ENCODE measurements at regions not wholly inside any gene's neighbourhood (a gene's known extent, or its start where the extent isn't known, plus 50 kb on each side); places are given as distances from the start of the nearest gene placed in this dataset.

- in situ Hi-C loops (cut with HindIII; ENCODE audit: extremely low pct_ligation_motif_present, low pct_unique_long_range_greater_than_20kb) = no loop called here
- POLR2A ChIA-PET = no interaction called here
- CTCF ChIA-PET (ENCODE audit: low intra/inter-chr PET ratio, low total read pairs) = no interaction called here
- TF ChIP-seq IRF2 (CRISPR knock-in tag; IDR thresholded peaks at IDR 0.05) (no peak), TEAD3 (CRISPR knock-in tag; optimal IDR thresholded peaks at IDR 0.05; ENCODE audit: borderline replicate concordance) (no peak), HOXA9 (CRISPR knock-in tag; IDR thresholded peaks at IDR 0.05; ENCODE audit: borderline replicate concordance) (no peak), ZNF234 (CRISPR knock-in tag; conservative IDR thresholded peaks at IDR 0.05) (no peak), ZNF768 (CRISPR knock-in tag; IDR thresholded peaks at IDR 0.05) (no peak), HOXD1 (CRISPR knock-in tag; IDR thresholded peaks at IDR 0.05) (no peak), ZSCAN31 (CRISPR knock-in tag; IDR thresholded peaks at IDR 0.05; ENCODE audit: low read depth) (no peak), MLLT10 (CRISPR knock-in tag; IDR thresholded peaks at IDR 0.05) (no peak), ZBTB38 (CRISPR knock-in tag; IDR thresholded peaks at IDR 0.05) (no peak)
- TF ChIP-seq, protein P1, sequence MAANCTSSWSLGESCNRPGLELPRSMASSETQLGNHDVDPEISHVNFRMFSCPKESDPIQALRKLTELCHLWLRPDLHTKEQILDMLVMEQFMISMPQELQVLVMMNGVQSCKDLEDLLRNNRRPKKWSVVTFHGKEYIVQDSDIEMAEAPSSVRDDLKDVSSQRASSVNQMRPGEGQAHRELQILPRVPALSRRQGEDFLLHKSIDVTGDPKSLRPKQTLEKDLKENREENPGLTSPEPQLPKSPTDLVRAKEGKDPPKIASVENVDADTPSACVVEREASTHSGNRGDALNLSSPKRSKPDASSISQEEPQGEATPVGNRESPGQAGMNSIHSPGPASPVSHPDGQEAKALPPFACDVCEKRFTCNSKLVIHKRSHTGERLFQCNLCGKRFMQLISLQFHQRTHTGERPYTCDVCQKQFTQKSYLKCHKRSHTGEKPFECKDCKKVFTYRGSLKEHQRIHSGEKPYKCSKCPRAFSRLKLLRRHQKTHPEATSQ (CRISPR knock-in tag; IDR thresholded peaks at IDR 0.05; ENCODE audit: borderline replicate concordance) = no peak
- Histone ChIP-seq H3K9ac (ENCODE audit: insufficient read depth, low read depth, low read length) (no peak overlapping the region), H3K4me3 (replicated peaks in 1 of 3; ENCODE audit: insufficient read depth in 1 of 3, low read depth in 2 of 3, low read length in 3 of 3) (no peak overlapping the region), H3K27me3 (ENCODE audit: control insufficient read depth in 1 of 2, insufficient read depth in 2 of 2, low read length in 2 of 2) (peaks cover 11 to 87% of the 10 kb centered on the region in 2 experiments; a peak in 4 of 5 replicates), H3K4me2 (ENCODE audit: low read depth, low read length) (no peak overlapping the region), H3K4me1 (ENCODE audit: insufficient read depth, low read length) (no peaks in the 10 kb centered on the region), H4K20me1 (ENCODE audit: insufficient read depth, low read length) (no peaks in the 10 kb centered on the region), H3K79me2 (ENCODE audit: insufficient read depth, low read length) (no peaks in the 10 kb centered on the region), H3K9me3 (ENCODE audit: low read length) (no peaks in the 10 kb centered on the region), H2AFZ (ENCODE audit: low read length) (no peak overlapping the region), H3K36me3 (replicated peaks in 1 of 2; ENCODE audit: control insufficient read depth in 1 of 2, insufficient read depth in 2 of 2, low read length in 2 of 2) (no peaks in the 10 kb centered on the region), H3K27ac (ENCODE audit: extremely low read length, insufficient read depth, low read length) (no peak overlapping the region)
- no TSS peak for BruUV-seq (replicated peaks)
- DNase-seq (ENCODE audit: low spot score) (no peak), FAIRE-seq (no peak), ATAC-seq (no peak)
- intact Hi-C loops (cut with micrococcal nuclease; ENCODE audit: unreplicated experiment) = no loop called here
- WGBS (ENCODE audit: low lambda C conversion rate) = 6% methylated on average over 6 of the region's 7 CpGs
Observed at GRCh38 chr2:120612471-120612870, 123.2 kb upstream of the GLI2 start.
